ENCODE measurements at regions not wholly inside any gene's neighbourhood (a gene's known extent, or its start where the extent isn't known, plus 50 kb on each side); places are given as distances from the start of the nearest gene placed in this dataset.

DNA sequence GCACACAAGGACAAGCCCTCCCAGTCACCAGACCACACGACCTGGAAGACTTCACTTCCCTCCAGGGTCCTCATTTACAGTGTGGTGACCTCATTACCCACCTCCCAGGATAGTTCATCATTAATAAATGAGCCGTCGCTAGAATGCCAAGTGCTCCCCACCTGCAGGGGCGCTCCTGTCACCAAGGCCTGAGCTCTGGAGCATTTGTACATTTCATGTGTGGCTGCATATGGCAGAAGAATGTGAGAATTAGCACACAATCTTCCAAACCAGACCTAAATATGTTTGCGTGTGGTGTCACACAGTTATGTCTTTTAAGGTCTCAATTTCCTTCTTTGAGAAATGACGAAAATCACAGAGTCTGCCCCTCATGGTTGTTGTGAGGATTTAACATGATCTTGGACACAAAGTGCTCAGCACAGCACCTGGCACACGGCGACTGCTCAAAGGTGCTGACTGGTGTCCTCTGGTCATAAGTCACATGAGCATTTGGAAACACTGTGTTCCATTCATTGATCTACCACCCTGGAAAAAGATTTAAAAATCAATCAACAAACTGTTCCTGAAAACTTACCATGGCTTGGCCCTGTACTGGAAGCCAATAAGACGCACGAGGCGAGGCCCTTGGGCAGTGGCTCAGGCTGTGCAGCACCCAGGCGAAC, 150.6 kb upstream of the SPACA7 start:
- DNase-seq, result no peak

- no peak for DNase-seq
These were observed 149.7 kb upstream of the SPACA7 start for GRCh38 chr13:112226320-112227002.

DNA sequence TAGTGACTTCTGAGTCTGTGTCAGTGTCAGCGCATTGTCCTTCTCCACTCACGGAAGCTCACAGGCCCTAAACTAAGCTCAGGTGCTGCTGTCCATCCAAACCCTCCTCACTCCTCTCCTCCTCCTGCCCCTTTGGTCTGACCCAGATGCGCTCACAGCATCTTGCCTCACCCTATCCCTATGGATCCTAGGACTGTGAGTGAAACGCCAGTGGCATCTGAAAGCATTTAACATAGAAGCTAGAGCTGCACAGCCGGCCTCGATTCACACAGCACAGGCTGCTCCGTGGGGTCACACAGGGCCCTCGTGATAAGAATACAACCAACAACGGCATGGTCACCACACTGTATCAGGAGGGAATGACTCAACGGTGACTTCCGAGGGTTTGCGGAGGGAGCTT, 149.1 kb upstream of the SPACA7 start:
- DNase-seq, result no peak

DNA sequence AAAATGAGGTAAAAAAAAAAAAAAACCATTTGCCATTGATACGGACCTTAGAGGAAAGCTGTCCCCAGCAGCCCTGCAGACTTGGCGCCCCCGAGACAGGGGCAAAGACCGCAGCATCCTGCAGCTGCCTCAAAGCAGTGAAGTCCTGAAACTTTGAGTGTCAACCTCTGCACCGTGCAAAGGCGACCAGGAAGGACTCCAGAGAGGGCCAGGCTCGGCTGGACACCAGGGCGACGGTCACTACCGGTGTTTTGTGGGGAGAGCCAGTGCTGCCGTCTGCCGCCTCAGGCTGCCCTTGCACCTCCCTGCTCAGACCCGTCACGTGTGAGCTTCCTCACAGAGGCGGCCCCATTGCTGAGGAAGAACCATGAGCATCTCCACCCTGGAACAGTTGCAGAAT, 146.7 kb upstream of the SPACA7 start:
- DNase-seq, result no peak

DNA sequence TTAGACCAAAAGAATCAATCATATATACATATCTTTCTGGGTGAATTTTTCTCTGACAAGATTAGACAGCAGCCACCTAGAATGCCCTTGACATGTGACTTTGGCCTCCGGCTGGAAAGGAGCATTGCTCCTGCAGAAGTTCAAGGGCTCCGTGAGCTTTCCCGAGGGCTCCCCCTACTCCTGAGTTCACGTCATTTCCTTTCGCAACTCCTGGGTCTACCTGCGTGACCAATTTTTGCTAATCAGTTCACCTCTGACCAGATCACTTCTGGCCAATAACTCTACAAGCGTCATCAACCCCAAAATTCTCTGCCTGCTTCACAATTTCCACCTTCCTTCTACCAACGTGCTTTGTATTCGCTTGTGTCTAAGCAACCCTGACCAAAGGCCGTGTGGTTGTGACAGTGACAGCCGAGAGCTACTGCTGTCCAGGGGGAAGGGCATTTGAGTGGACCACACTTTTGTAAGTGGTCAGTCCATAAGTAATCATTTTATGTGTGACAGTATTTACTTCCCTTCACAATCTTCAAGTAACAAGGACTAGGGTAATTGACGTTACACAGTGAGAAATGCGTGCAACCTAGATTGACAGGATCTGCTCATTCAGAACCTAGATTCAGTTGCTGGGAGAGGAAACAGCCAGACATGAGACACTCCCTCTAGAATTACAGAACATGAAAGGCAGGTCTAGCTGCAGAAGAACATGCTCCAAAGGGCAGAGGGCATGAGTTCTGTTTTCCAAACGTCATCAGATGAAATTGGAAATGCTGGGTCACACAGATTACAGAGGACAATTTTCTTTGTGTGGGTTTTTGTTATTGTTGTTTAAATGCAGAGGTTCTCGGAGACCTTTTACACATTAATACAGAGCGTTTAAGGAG, 145.9 kb upstream of the SPACA7 start:
- DNase-seq, result no peak

DNA sequence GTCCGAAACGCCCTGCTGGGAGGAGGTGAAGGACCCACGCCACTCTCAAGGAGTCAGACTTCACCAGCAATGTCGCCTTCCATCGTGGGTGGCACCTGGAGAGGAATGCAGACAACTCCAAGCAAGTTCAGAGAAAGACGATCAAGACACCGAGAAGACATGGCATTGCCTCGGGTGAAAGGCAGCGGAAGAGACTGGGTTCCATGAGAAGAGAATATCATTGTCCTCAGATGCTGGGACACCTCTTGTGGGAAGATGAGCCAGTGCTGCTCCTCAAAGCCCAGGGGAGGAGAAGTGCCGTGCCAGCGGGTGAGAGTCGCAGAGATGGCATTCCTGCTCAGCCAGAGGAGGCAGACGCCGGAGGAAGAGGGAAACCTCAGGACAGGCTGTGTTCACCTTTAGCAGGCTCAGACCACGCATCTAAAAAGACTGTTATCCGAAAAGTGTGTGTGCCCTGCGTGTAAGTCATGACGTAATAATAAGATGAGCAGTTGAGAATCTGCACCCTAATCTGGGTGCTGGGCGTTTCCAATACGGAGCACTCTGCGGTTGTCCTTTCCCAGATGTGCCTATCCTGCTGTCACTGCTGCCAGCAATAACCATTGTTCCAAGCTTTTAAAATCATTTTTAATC, 144.6 kb upstream of the SPACA7 start:
- no peak for DNase-seq

- no peak for DNase-seq
These were observed 142.9 kb upstream of the SPACA7 start for GRCh38 chr13:112233256-112233655.

DNA sequence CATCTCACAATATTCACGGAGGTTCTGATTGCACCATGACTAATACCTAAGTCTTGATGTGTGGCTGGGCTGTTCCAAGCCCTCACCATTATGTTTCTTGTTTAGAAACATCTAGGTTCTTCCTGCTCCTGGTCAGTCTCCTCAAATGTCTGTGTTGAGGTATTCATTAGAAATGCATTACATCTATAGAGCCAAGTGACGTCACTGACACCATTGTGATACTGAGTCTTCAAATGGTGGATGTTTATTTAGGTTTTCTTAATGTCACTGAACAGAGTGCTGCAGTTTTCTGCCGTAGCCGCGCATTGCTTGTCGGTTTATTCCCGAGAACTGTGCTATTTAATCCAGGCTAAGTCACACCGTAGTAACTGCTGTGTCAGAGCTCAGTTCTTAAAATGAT, 142.4 kb upstream of the SPACA7 start:
- DNase-seq, result no peak

DNA sequence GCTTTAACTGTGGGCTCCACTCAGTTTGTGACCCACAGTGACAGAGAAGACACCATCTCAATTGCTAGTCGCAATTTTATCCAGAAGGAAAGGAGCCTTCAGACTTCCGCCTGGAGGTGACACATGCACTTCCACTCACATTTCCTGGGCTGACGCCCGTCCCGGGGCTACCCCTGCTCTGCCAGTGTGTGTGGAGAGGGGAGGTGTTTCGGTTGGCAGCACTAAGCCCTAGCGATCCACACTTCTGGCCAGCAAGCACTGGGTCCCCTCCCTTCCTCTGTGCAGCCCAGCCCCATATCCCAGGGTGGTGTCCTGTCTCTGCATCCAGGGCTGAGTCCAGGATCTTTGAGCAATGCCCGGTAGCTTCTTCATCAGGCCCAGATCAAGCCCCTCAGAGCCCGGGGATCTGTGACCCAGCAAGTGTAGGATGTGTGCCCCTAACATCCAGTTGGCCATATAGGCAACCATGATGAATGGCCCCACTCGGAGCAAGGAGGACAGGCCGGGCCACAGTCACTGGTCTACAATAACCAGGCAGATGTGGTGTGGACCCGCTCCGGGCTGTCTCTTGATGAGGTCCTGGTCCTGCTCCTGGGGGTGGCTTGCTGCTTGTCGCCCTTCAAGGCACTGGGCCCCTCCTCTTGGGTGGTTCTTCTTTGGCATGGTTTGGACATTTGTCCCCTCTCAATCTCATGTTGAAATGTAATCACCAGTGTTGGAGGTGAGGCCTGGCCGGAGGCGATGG, 141.9 kb upstream of the SPACA7 start:
- DNase-seq, result no peak

GRCh38 chr13:112236016-112236415, 140.1 kb upstream of the SPACA7 start:
- DNase-seq, result no peak

DNA sequence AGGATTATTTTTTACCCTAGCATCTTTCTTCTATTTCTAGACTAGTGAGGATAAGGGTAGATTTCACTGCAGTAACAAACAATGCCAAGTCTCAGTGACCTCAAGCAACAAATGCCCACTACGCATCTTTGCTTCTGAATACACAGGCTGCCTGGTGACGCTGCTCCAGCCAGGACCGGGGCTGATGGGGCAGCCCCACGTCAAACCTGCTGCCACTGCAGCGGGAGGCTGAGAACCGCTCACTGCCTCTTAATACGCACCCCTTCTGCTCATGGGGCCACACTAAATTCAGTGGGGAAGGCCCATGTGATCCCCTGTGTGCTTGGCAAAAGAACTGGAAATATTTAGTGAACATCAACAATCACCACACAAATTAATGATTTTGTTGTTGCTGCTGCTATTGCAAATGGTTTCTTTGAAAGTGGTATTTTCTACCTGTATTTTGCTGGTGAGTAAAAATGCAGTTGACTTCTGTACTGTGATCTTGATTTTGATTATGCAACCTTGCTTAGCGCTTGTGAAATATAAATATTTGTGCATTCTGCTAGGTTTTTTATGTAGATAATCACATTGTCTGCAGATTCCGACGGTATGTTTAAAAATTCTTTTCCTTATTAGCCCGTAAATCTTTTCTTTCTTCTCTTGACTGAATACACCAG, 139.5 kb upstream of the SPACA7 start:
- DNase-seq, result no peak

- no peak for DNase-seq
These were observed 137.6 kb upstream of the SPACA7 start for GRCh38 chr13:112238436-112238995.

- DNase-seq, result no peak
These were observed 136.1 kb upstream of the SPACA7 start for GRCh38 chr13:112240076-112240475.

GRCh38 chr13:112241288-112241687, 134.9 kb upstream of the SPACA7 start:
- DNase-seq, result no peak

DNA sequence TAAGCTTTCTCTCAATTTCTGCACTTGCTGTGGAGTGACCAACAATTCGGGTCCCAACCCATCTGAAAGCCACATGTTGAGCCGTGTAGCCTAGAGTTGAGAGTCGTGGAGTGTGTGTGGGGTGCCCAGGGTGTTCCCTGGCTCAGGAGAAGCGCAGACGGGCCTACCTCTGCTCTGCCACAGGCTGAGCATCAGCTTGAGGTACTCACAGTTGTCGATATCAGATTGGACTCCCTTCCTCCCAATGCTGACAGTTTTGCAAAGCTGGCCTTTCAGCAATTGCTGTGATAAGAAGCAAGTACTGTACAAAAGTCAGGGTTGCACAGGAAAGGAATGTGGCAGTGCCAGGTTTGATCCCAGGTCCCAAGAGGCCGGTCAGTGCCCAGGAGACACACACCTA, 133.4 kb upstream of the SPACA7 start:
- DNase-seq, result no peak

DNA sequence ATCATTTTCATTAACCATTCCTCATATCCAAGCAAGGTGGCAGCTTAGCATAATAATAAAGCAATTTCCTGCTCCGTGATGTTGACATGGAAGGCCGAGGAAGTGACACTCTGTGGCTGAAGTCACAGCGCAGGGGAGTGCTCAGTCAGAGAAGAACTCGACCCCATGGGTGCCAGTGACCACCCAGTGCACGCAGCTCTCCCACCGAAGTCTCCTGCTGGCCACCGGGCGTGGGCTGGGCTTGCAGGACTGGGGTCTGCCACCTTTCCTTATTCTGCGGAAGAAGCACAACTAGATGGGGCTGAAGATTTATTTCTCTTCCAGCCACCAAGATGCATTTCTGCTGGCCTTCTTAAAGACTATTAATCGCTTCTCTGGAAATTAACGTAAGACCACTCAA, 132.1 kb upstream of the SPACA7 start:
- DNase-seq, result no peak

DNA sequence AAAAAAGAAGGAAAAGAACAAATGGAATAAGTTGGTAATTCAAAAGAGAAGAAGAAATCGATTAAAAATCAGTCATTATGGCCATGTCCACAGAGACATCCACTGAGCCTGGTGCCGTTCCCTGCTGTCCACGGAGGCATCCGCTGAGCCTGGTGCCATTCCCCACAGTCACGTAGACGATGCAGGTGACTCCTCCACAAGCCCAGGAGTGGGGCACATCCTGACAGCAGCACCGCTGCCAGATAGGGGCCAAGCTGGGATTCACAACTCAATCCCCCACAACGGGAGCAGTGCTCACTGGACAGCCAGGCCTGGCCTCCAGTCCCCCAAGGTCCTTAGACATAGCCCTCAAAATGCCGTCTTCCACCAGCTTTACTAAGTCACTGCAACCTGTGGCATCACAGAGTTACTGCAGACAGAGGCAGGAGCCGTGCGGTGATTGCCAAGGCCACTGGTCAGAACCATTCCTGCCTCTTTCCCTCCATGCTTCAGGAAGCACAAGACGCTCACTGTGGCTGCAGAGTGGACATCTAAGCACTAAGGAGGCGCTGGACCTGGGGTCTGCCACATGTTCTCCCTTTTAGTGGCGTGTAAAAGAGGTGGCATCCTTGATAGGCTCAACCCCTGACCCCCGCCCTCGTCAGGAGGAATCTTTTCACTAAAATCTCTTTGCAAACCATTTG, 131.5 kb upstream of the SPACA7 start:
- DNase-seq, result no peak

- DNase-seq, result no peak
These were observed 130.9 kb upstream of the SPACA7 start for GRCh38 chr13:112245179-112245724.

DNA sequence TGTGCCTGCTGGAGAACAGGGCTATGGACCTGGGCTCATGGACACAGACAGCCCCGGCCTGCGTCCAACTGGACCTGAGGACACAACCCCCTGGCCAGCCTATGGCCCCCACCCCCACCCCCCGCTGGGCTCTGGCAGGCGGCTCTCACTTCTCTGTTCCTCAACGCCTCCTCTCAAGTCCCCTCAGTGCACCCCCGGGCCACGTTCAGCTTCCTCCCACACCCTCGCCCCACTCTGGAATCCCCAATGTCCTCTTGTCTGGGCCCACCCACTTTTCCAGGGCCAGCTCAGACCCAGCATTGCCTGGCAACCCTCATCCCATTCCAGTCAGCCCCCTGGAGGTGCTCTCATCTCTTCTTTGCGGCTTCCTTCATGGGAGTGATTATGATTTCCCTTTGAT, 130.2 kb upstream of the SPACA7 start:
- DNase-seq, result no peak

- no peak for DNase-seq
These were observed 129.3 kb upstream of the SPACA7 start for GRCh38 chr13:112246731-112247470.

Measured in NCI-H1092 (cell line).